ENCODE measurements at regions not wholly inside any gene's neighbourhood (a gene's known extent, or its start where the extent isn't known, plus 50 kb on each side); places are given as distances from the start of the nearest gene placed in this dataset.
A peak's percentile ranks its signal among the peaks of the same experiment; 100 is the strongest.
"Not testable (repeated sequence)": the region's sequence is repeated elsewhere in the genome, so short reads cannot be mapped to it uniquely, and the experiment has no call there.

DNA sequence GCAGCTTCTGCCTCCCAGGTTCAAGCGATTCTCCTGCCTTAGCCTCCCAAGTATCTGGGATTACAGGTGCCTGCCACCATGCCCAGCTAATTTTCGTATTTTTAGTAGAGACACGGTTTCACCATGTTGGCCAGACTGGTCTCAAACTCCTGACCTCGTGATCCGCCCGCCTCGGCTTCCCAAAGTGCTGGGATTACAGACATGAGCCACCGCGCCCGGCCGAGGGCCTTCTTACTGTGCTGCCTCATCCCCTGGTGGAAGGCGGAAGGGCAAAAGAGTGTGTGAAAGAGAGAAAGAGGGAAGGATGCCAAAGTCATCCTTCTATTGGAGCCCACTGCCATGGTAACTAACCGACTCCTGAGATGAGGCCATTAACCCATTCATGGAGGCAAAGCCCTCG, 399.4 kb upstream of the TENM3 start:
- H3K9me3 ChIP-seq (replicated peaks; ENCODE audit: control insufficient read depth, low read depth, low read length); H3K27ac ChIP-seq (ENCODE audit: low read length); H3K36me3 ChIP-seq (ENCODE audit: control insufficient read depth, insufficient read depth, low read length); DNase-seq; H3K4me3 ChIP-seq (ENCODE audit: low read length); H3K27me3 ChIP-seq (ENCODE audit: control insufficient read depth, insufficient read depth, low read length); H3K4me1 ChIP-seq (ENCODE audit: control insufficient read depth, insufficient read depth, low read length): not testable (repeated sequence)
- 80% methylated on average over 7 of the region's 14 CpGs for WGBS (ENCODE audit: insufficient coverage)

DNA sequence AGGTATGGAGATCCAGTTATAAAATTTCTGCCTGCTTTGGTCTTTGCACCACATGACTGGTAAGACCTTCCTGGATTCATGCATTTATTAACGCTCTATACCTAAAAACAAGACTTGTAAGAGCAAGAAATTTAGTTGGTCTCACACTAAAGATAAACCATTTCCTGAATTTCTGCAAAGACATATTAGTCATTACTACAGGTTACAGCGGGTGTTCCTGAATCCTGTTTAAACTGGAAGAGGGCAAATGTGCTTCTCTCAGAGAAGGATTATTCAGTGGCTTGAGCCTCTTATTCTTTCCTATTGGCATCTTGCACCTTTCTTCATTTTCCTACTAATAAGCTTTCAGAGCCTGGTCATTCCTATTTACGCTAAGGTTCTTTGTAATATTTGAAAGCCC, 397.6 kb upstream of the TENM3 start:
- H3K4me1 ChIP-seq (ENCODE audit: control insufficient read depth, insufficient read depth, low read length), result no peaks in the 10 kb centered on the region
- H3K9me3 ChIP-seq (replicated peaks; ENCODE audit: control insufficient read depth, low read depth, low read length), result no peaks in the 10 kb centered on the region
- H3K4me3 ChIP-seq (ENCODE audit: low read length), result no peak overlapping the region
- no peak overlapping the region for H3K27ac ChIP-seq (ENCODE audit: low read length)
- no peak for DNase-seq
- no peaks in the 10 kb centered on the region for H3K27me3 ChIP-seq (ENCODE audit: control insufficient read depth, insufficient read depth, low read length)
- no CpG with 5 or more reads among the region's 3 CpGs for WGBS (ENCODE audit: insufficient coverage)
- H3K36me3 ChIP-seq (ENCODE audit: control insufficient read depth, insufficient read depth, low read length), result no peaks in the 10 kb centered on the region

DNA sequence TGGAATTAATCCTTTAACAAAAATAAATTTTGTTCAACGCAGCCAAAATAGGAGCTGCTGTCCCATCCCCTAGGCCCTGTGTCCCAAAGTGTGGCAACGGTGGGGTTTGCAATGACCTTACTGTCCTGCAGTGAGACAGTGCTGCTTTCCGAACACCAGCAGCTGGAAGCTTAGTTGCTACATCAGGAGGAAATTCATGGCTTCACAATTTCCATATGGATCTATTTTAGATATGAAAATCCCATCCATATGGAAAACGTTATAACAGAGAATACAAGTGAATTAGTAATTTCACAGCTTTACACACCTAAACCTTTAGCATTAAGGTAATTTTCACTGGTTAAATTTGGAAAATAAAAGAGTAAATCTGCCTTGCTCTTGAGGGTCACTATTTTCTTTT, 396.3 kb upstream of the TENM3 start:
- Histone ChIP-seq H3K9me3 (replicated peaks; ENCODE audit: control insufficient read depth, low read depth, low read length) (no peaks in the 10 kb centered on the region), H3K36me3 (ENCODE audit: control insufficient read depth, insufficient read depth, low read length) (no peaks in the 10 kb centered on the region), H3K4me1 (ENCODE audit: control insufficient read depth, insufficient read depth, low read length) (no peaks in the 10 kb centered on the region), H3K27ac (ENCODE audit: low read length) (no peak overlapping the region), H3K27me3 (ENCODE audit: control insufficient read depth, insufficient read depth, low read length) (no peaks in the 10 kb centered on the region), H3K4me3 (ENCODE audit: low read length) (no peak overlapping the region)
- no peak for DNase-seq
- WGBS (ENCODE audit: insufficient coverage), result no CpG with 5 or more reads among the region's 4 CpGs

DNA sequence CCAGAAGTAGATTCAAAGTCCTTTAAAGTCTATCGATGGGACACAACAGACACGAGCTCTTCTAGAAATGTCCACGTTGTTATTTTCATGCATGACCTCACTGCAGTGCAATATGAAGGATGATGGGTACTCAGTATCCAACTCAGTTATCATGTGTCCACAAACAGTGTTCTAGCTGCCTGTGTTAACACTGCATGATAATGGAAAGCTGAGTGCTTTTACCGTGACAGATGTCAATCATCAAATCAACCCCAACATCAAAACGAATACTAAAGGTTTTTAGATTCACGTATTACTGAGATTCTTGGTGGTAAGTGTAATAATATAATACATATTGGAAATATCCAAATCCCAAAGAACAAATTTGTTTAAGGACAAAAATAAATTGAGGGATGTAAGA, 394.8 kb upstream of the TENM3 start:
- Histone ChIP-seq H3K4me3 (ENCODE audit: low read length) (no peak overlapping the region), H3K27ac (ENCODE audit: low read length) (no peak overlapping the region), H3K36me3 (ENCODE audit: control insufficient read depth, insufficient read depth, low read length) (no peaks in the 10 kb centered on the region), H3K9me3 (replicated peaks; ENCODE audit: control insufficient read depth, low read depth, low read length) (no peaks in the 10 kb centered on the region), H3K4me1 (ENCODE audit: control insufficient read depth, insufficient read depth, low read length) (no peaks in the 10 kb centered on the region), H3K27me3 (ENCODE audit: control insufficient read depth, insufficient read depth, low read length) (no peaks in the 10 kb centered on the region)
- 100% methylated on average over 1 of the region's 6 CpGs for WGBS (ENCODE audit: insufficient coverage)
- no peak for DNase-seq

DNA sequence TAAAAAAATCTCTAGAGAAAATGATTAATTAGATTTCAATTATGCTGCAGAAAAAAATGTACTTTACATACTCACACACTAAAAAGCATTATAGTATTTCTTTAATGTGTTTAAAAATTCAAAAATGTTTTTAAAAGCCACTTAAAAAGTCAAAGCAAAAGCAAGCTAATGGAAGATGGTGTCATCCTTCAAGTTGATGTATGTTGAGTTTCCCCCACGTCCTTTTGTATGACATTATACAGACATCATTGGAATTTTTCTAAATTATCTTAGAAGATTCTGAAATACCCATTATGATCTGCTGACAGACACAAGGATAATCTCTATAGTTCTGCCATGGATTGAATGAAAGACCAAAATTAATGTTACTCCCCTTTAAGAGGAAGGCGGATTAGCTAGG, 393.7 kb upstream of the TENM3 start:
- DNase-seq, result no peak
- Histone ChIP-seq H3K36me3 (ENCODE audit: control insufficient read depth, insufficient read depth, low read length) (no peaks in the 10 kb centered on the region), H3K27ac (ENCODE audit: low read length) (no peak overlapping the region), H3K4me3 (ENCODE audit: low read length) (no peak overlapping the region), H3K4me1 (ENCODE audit: control insufficient read depth, insufficient read depth, low read length) (no peaks in the 10 kb centered on the region), H3K9me3 (replicated peaks; ENCODE audit: control insufficient read depth, low read depth, low read length) (no peaks in the 10 kb centered on the region), H3K27me3 (ENCODE audit: control insufficient read depth, insufficient read depth, low read length) (no peaks in the 10 kb centered on the region)
- WGBS (ENCODE audit: insufficient coverage), result no CpG with 5 or more reads among the region's 2 CpGs

DNA sequence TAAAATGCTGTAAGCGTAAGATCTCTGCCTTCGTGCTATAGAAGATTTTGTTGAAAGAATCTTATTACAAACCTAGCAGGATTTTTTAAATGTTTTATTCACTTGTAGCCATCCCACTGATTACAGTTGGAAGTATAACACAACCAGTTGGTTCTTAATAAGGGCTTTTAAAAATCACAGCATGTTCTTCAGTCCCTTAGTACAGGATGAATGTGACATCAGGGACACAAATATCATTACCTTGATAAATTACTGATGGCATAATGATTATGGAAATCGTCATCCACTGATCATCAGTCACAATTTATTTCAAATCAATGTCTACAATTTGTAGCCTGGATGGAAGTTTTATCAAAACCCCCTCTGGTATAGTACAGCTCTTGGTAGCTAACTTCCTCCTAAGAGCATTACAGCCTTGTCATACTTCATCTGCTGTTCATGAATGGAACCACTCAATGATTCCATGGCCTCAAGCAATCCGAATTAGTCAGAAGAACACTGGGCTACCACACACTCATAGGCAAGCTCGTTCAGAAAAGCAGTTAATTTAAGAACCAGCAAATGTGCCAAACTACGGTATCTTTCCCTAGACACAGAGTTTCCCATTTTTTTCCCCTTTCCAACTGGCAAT, 389.2 kb upstream of the TENM3 start:
- Histone ChIP-seq H3K27ac (ENCODE audit: low read length) (no peak overlapping the region), H3K9me3 (replicated peaks; ENCODE audit: control insufficient read depth, low read depth, low read length) (no peaks in the 10 kb centered on the region), H3K4me3 (ENCODE audit: low read length) (no peak overlapping the region), H3K27me3 (ENCODE audit: control insufficient read depth, insufficient read depth, low read length) (no peaks in the 10 kb centered on the region), H3K36me3 (ENCODE audit: control insufficient read depth, insufficient read depth, low read length) (no peaks in the 10 kb centered on the region), H3K4me1 (ENCODE audit: control insufficient read depth, insufficient read depth, low read length) (no peaks in the 10 kb centered on the region)
- DNase-seq, result no peak
- WGBS (ENCODE audit: insufficient coverage), result 63% methylated on average over 1 of the region's 6 CpGs

DNA sequence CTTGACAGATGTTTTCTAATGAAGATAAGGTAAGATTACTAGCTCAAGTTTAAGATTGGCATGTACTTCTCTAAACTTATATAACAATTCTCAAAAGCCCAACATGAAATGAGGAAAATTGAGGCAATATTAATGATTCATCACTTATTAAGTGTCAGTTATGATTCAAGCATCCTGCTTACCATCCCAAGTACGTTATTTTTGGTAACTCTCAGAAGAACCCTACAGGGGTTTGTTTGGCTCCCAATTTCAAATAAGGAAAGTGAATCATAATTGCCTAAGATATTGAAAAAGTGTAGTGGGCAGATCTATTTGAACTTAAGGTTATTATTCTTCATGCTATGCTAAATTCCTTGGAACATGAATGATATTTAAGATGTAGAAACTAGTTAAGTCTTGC, 387.9 kb upstream of the TENM3 start:
- Histone ChIP-seq H3K36me3 (ENCODE audit: control insufficient read depth, insufficient read depth, low read length) (no peaks in the 10 kb centered on the region), H3K4me1 (ENCODE audit: control insufficient read depth, insufficient read depth, low read length) (no peaks in the 10 kb centered on the region), H3K27me3 (ENCODE audit: control insufficient read depth, insufficient read depth, low read length) (no peaks in the 10 kb centered on the region), H3K9me3 (replicated peaks; ENCODE audit: control insufficient read depth, low read depth, low read length) (no peaks in the 10 kb centered on the region), H3K4me3 (ENCODE audit: low read length) (no peak overlapping the region), H3K27ac (ENCODE audit: low read length) (no peak overlapping the region)
- DNase-seq, result no peak
- WGBS (ENCODE audit: insufficient coverage), result no CpG with 5 or more reads among the region's 1 CpG

DNA sequence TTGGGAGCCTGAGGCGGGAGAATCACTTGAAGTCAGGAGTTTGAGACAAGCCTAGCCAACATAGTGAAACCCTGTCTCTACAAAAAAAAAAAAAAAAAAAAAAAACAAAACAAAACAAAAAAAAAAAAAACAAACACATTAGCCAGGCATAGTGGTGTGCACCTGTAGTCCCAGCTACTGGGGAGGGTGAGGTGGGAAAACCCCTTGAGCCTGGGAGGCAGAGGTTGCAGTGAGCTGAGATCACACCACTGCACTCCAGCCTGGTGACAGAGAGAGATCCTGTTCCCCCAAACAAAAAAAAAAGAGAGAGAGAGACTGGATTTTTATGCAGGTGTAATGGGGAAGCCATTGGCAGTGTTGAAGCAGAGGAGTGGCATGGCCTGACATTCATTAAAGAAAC, 385.7 kb upstream of the TENM3 start:
- not testable (repeated sequence) for H3K27me3 ChIP-seq (ENCODE audit: control insufficient read depth, insufficient read depth, low read length); H3K9me3 ChIP-seq (replicated peaks; ENCODE audit: control insufficient read depth, low read depth, low read length); H3K36me3 ChIP-seq (ENCODE audit: control insufficient read depth, insufficient read depth, low read length); H3K27ac ChIP-seq (ENCODE audit: low read length); H3K4me3 ChIP-seq (ENCODE audit: low read length); DNase-seq; H3K4me1 ChIP-seq (ENCODE audit: control insufficient read depth, insufficient read depth, low read length)
- WGBS (ENCODE audit: insufficient coverage), result no CpG with 5 or more reads among the region's 1 CpG

DNA sequence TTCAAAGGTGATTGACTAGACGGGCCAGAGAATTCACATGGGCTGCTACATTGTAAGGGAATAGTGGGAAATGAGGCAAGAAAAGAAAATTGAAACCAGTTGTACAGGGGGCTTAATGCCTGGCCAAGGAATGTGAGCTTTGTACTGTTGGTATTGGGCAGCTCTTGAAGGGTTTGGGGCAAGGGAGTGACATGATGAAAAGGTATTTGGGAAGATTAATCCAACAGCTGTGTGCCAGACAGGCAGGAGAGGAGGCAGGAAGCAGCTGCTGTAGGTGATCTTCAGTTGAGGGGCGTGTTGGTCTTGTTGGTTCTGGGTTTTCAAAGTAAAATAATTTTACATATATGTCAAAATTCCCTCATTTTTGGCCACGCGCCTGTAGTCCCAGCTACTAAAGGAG, 384.5 kb upstream of the TENM3 start:
- WGBS (ENCODE audit: insufficient coverage), result 68% methylated on average over 1 of the region's 4 CpGs

DNA sequence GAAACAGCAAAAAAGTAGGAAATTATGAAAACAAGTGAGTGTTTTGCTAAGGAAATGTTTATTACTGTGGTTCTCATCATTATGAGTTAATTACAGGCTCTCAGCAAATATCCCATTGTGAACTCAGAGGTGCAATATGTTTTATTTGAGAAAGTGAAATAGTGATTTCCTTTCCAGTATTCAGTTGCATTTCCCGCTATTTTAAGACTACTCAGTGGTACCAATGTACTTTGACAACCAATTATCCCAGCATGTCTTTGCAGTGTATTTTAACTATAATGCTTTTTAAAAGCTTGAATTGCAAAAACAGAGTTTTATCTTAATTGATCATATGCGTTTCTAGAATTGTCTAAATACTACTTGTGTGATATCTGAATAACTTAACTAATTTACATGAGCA, 383.8 kb upstream of the TENM3 start:
- no peak for DNase-seq
- H3K36me3 ChIP-seq (ENCODE audit: control insufficient read depth, insufficient read depth, low read length), result no peaks in the 10 kb centered on the region
- no peak overlapping the region for H3K27ac ChIP-seq (ENCODE audit: low read length)
- no CpG with 5 or more reads among the region's 2 CpGs for WGBS (ENCODE audit: insufficient coverage)
- H3K27me3 ChIP-seq (ENCODE audit: control insufficient read depth, insufficient read depth, low read length), result no peaks in the 10 kb centered on the region
- H3K4me3 ChIP-seq (ENCODE audit: low read length), result no peak overlapping the region
- no peaks in the 10 kb centered on the region for H3K4me1 ChIP-seq (ENCODE audit: control insufficient read depth, insufficient read depth, low read length)
- H3K9me3 ChIP-seq (replicated peaks; ENCODE audit: control insufficient read depth, low read depth, low read length), result no peaks in the 10 kb centered on the region

More for the DNA sequence above, 384.5 kb upstream of the TENM3 start:
- DNase-seq, result no peak
- Histone ChIP-seq H3K9me3 (replicated peaks; ENCODE audit: control insufficient read depth, low read depth, low read length) (no peaks in the 10 kb centered on the region), H3K4me3 (ENCODE audit: low read length) (no peak overlapping the region), H3K27me3 (ENCODE audit: control insufficient read depth, insufficient read depth, low read length) (no peaks in the 10 kb centered on the region), H3K4me1 (ENCODE audit: control insufficient read depth, insufficient read depth, low read length) (no peaks in the 10 kb centered on the region), H3K36me3 (ENCODE audit: control insufficient read depth, insufficient read depth, low read length) (no peaks in the 10 kb centered on the region), H3K27ac (ENCODE audit: low read length) (no peak overlapping the region)

DNA sequence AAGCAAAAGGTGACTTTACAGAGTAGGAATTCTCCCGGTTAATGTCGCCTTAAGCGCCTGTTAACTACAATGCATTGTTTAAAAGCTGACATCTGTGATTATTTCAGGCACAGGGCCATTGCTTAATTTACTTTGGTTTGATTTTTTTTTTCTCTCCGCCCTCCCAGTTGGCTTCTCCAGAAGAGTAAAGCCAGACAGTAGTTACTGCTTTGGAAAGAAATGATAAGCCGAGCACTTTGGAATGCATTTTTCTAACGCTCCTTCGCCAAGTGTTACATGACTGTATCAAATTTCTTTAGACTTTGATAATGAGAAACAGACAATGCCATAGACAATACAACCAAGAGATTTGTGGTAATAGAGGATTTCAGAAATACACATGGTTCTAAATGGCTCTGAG, 383.0 kb upstream of the TENM3 start:
- no peaks in the 10 kb centered on the region for H3K9me3 ChIP-seq (replicated peaks; ENCODE audit: control insufficient read depth, low read depth, low read length)
- H3K27ac ChIP-seq (ENCODE audit: low read length), result no peak overlapping the region
- 62% methylated on average over 4 of the region's 7 CpGs for WGBS (ENCODE audit: insufficient coverage)
- peak; percentile 56 for DNase-seq
- H3K4me1 ChIP-seq (ENCODE audit: control insufficient read depth, insufficient read depth, low read length), result no peaks in the 10 kb centered on the region
- H3K27me3 ChIP-seq (ENCODE audit: control insufficient read depth, insufficient read depth, low read length), result no peaks in the 10 kb centered on the region
- H3K36me3 ChIP-seq (ENCODE audit: control insufficient read depth, insufficient read depth, low read length), result no peaks in the 10 kb centered on the region
- H3K4me3 ChIP-seq (ENCODE audit: low read length), result no peak overlapping the region

Measured in muscle of leg (tissue), 3 donors.